KBM-7 (cell line): ENCODE measurements at regions not wholly inside any gene's neighbourhood (a gene's known extent, or its start where the extent isn't known, plus 50 kb on each side); places are given as distances from the start of the nearest gene placed in this dataset.

ENCODE experiments used
- DNase-seq: peaks from one replicate; pipeline ENCODE4 v3.0.0-alpha.2; 2015
- in situ Hi-C: fragments of 300-500 bp; cut with MboI; formaldehyde crosslinking; loops from 2 replicates; pipeline ENCODE4 v1.14.3; 2020; ENCODE audit warnings: low sequenced_read_pairs, low pct_unique_long_range_greater_than_20kb, mixed read lengths

GRCh38 chr2:16008331-16008850 lies 68.0 kb downstream of the MYCN start:
- in situ Hi-C loops: no loop called here
- DNase-seq: no peak

GRCh38 chr2:16007167-16007934 lies 67.0 kb downstream of the MYCN start:
- in situ Hi-C loops: no loop called here

GRCh38 chr2:16006537-16007166 lies 66.3 kb downstream of the MYCN start:
- in situ Hi-C loops: no loop called here
- no peak for DNase-seq

More at GRCh38 chr2:16007167-16007934, 67.0 kb downstream of the MYCN start:
- DNase-seq: no peak

GRCh38 chr2:16005816-16006536 lies 65.6 kb downstream of the MYCN start:
- in situ Hi-C loops: no loop called here
- peak; percentile 26 for DNase-seq

GRCh38 chr2:16005389-16005788 lies 65.0 kb downstream of the MYCN start:
- in situ Hi-C loops: no loop called here
- DNase-seq: no peak

- in situ Hi-C loops: no loop called here
- DNase-seq: no peak
Measured at GRCh38 chr2:16003809-16004208, 63.5 kb downstream of the MYCN start.

- DNase-seq: no peak
- in situ Hi-C loops: no loop called here
Measured at GRCh38 chr2:16003152-16003551, 62.8 kb downstream of the MYCN start.

- in situ Hi-C loops: no loop called here
Measured at GRCh38 chr2:16002575-16002974, 62.2 kb downstream of the MYCN start.

GRCh38 chr2:16002144-16002543 lies 61.8 kb downstream of the MYCN start:
- in situ Hi-C loops: no loop called here
- DNase-seq: no peak

More at GRCh38 chr2:16002575-16002974, 62.2 kb downstream of the MYCN start:
- DNase-seq: no peak

- no peak for DNase-seq
- in situ Hi-C loops: no loop called here
Measured at GRCh38 chr2:16000642-16001041, 60.3 kb downstream of the MYCN start.

- in situ Hi-C loops: no loop called here
Measured at GRCh38 chr2:15999596-16000469, 59.5 kb downstream of the MYCN start.

GRCh38 chr2:15997728-15998280 lies 57.5 kb downstream of the MYCN start:
- DNase-seq: no peak
- in situ Hi-C loops: no loop called here

More at GRCh38 chr2:15999596-16000469, 59.5 kb downstream of the MYCN start:
- no peak for DNase-seq

GRCh38 chr2:15996536-15997423 lies 56.4 kb downstream of the MYCN start:
- in situ Hi-C loops: no loop called here
- no peak for DNase-seq
